Common myeloid progenitor, CD34-positive (primary cell): ENCODE measurements at regions not wholly inside any gene's neighbourhood (a gene's known extent, or its start where the extent isn't known, plus 50 kb on each side); places are given as distances from the start of the nearest gene placed in this dataset.

Experiments used
- CTCF ChIA-PET: fragments of 350-600 bp; sonication (Branson Sonifier 250); formaldehyde crosslinking; loops from one replicate; lab custom pipeline; 2021; ENCODE audit warnings: antibody characterized with exemption; lab: Charles Lee
- POLR2A ChIA-PET: fragments of 350-600 bp; sonication (Branson Sonifier 250); formaldehyde crosslinking; loops from one replicate; lab custom pipeline; 2021; ENCODE audit warnings: antibody characterized with exemption; lab: Charles Lee
- DNase-seq, 3 donors: peaks; one replicate each; pipeline versions ENCODE4 v3.0.0 to v3.0.0-alpha.2; 2013
- H3K27ac ChIP-seq, 2 experiments: 1 replicate in 1 of 2; 2 replicates in 1 of 2; pipeline ENCODE4 v1.7.0; 2013; ENCODE audit warnings: inconsistent platforms in 2 of 2, low read length in 2 of 2, mild to moderate bottlenecking in 2 of 2, low read depth in 1 of 2, moderate library complexity in 1 of 2; ENCODE audit not compliant: severe bottlenecking in 2 of 2, insufficient read depth in 1 of 2, poor library complexity in 1 of 2
- H3K27me3 ChIP-seq, 5 experiments: replicated peaks in 2 of 5; 1 replicate in 3 of 5; 2 replicates in 2 of 5; pipeline versions ENCODE4 v1.6.1 to v1.7.0; 2013; ENCODE audit warnings: low read length in 4 of 5, mild to moderate bottlenecking in 2 of 5, moderate library complexity in 2 of 5, inconsistent platforms in 1 of 5; ENCODE audit not compliant: insufficient read depth in 5 of 5, control insufficient read depth in 4 of 5
- H3K36me3 ChIP-seq, 4 experiments: 1 replicate in 2 of 4; 2 replicates in 2 of 4; pipeline versions ENCODE4 v1.6.1 to v1.7.0; 2013; ENCODE audit warnings: low read length in 3 of 4, control low read depth in 1 of 4, mild to moderate bottlenecking in 1 of 4; ENCODE audit not compliant: control insufficient read depth in 4 of 4, insufficient read depth in 4 of 4
- H3K4me1 ChIP-seq, 4 experiments: 1 replicate in 3 of 4; 2 replicates in 1 of 4; pipeline versions ENCODE4 v1.6.1 to v1.7.1; 2013; ENCODE audit warnings: low read length in 3 of 4, mild to moderate bottlenecking in 3 of 4, control low read depth in 1 of 4, inconsistent platforms in 1 of 4, moderate library complexity in 1 of 4; ENCODE audit not compliant: control insufficient read depth in 4 of 4, insufficient read depth in 4 of 4; ENCODE audit errors: control extremely low read depth in 1 of 4
- H3K4me3 ChIP-seq, 7 experiments: 1 replicate in 4 of 7; 2 replicates in 3 of 7; pipeline versions ENCODE4 v1.5.1 to v1.7.0; 2013; ENCODE audit warnings: mild to moderate bottlenecking in 7 of 7, low read length in 6 of 7, moderate library complexity in 6 of 7, inconsistent platforms in 2 of 7, low read depth in 2 of 7, control low read depth in 1 of 7; ENCODE audit not compliant: insufficient read depth in 4 of 7, control insufficient read depth in 1 of 7; ENCODE audit errors: extremely low read depth in 1 of 7
- H3K9me3 ChIP-seq, 5 experiments: 1 replicate in 4 of 5; 2 replicates in 1 of 5; pipeline versions ENCODE4 v1.6.1 to v1.7.1; 2013; ENCODE audit warnings: low read length in 4 of 5, mild to moderate bottlenecking in 2 of 5, inconsistent platforms in 1 of 5, low read depth in 1 of 5, moderate library complexity in 1 of 5; ENCODE audit not compliant: control insufficient read depth in 4 of 5, insufficient read depth in 2 of 5; ENCODE audit errors: control extremely low read depth in 1 of 5
- WGBS: methylation state at CpG from one replicate; pipeline ENCODE4 v1.1.5; 2013; ENCODE audit not compliant: insufficient coverage; 5-methylcytosine and 5-hydroxymethylcytosine counted together

- no peaks in the 10 kb centered on the region for H3K36me3 ChIP-seq
- no peaks in the 10 kb centered on the region for H3K4me1 ChIP-seq
- ChIA-PET POLR2A (no interaction called here), CTCF (no interaction called here)
- peaks cover 0 to 3% (median 0%) of the 10 kb centered on the region in 5 experiments for H3K9me3 ChIP-seq
- H3K27me3 ChIP-seq: no peaks in the 10 kb centered on the region
- 100% methylated on average over 1 of the region's 3 CpGs for WGBS
- H3K27ac ChIP-seq: no peak overlapping the region
- no peak for DNase-seq
- H3K4me3 ChIP-seq: no peak overlapping the region
Measured at GRCh38 chr2:221272729-221273128, 299.4 kb downstream of the EPHA4 start.

- DNase-seq: no peak
- H3K27me3 ChIP-seq: no peaks in the 10 kb centered on the region
- no peaks in the 10 kb centered on the region for H3K4me1 ChIP-seq
- H3K9me3 ChIP-seq: no peaks in the 10 kb centered on the region
- ChIA-PET POLR2A (no interaction called here), CTCF (no interaction called here)
- H3K4me3 ChIP-seq: no peak overlapping the region
- H3K27ac ChIP-seq: no peak overlapping the region
- WGBS: no CpG with 5 or more reads among the region's 1 CpG
- no peaks in the 10 kb centered on the region for H3K36me3 ChIP-seq
Measured at GRCh38 chr2:221276033-221276432, 296.1 kb downstream of the EPHA4 start.

GRCh38 chr2:221276601-221277000, 295.5 kb downstream of the EPHA4 start:
- POLR2A ChIA-PET: no interaction called here
- CTCF ChIA-PET: no interaction called here
- H3K27me3 ChIP-seq: no peaks in the 10 kb centered on the region
- no peak overlapping the region for H3K27ac ChIP-seq
- 100% methylated on average over 1 of the region's 2 CpGs for WGBS
- H3K4me1 ChIP-seq: no peaks in the 10 kb centered on the region
- H3K36me3 ChIP-seq: no peaks in the 10 kb centered on the region
- no peaks in the 10 kb centered on the region for H3K9me3 ChIP-seq
- H3K4me3 ChIP-seq: no peak overlapping the region
- no peak for DNase-seq

- peaks cover 2 to 10% (median 6%) of the 10 kb centered on the region in 4 experiments for H3K4me1 ChIP-seq
- 100% methylated on average over 3 of the region's 4 CpGs for WGBS
- CTCF ChIA-PET: no interaction called here
Measured at GRCh38 chr2:221282386-221282785, 289.7 kb downstream of the EPHA4 start.

GRCh38 chr2:221283896-221284545, 288.1 kb downstream of the EPHA4 start:
- Histone ChIP-seq H3K27me3 (no peaks in the 10 kb centered on the region), H3K27ac (no peak overlapping the region), H3K4me3 (peak overlapping the region in 1 of 7 experiments; percentile 1), H3K36me3 (no peaks in the 10 kb centered on the region), H3K9me3 (no peaks in the 10 kb centered on the region), H3K4me1 (peaks cover 2 to 10% (median 6%) of the 10 kb centered on the region in 4 experiments)
- no CpG with 5 or more reads among the region's 5 CpGs for WGBS
- peak; percentile 2 to 68 (median 60) for DNase-seq
- ChIA-PET POLR2A (no interaction called here), CTCF (no interaction called here)

More at GRCh38 chr2:221282386-221282785, 289.7 kb downstream of the EPHA4 start:
- H3K9me3 ChIP-seq: no peaks in the 10 kb centered on the region
- no peak for DNase-seq
- no peaks in the 10 kb centered on the region for H3K36me3 ChIP-seq
- H3K27me3 ChIP-seq: no peaks in the 10 kb centered on the region
- no peak overlapping the region for H3K4me3 ChIP-seq
- POLR2A ChIA-PET: no interaction called here
- H3K27ac ChIP-seq: no peak overlapping the region

- Histone ChIP-seq H3K4me1 (peaks cover 2 to 10% (median 6%) of the 10 kb centered on the region in 4 experiments), H3K36me3 (no peaks in the 10 kb centered on the region), H3K27ac (no peak overlapping the region), H3K9me3 (no peaks in the 10 kb centered on the region), H3K27me3 (no peaks in the 10 kb centered on the region), H3K4me3 (no peak overlapping the region)
- ChIA-PET CTCF (no interaction called here), POLR2A (no interaction called here)
- peak in 2 of 3 donors; percentile 4 to 15 for DNase-seq
- WGBS: no CpG with 5 or more reads among the region's 2 CpGs
Measured at GRCh38 chr2:221285148-221285547, 287.0 kb downstream of the EPHA4 start.

GRCh38 chr2:221286406-221286805, 285.7 kb downstream of the EPHA4 start:
- Histone ChIP-seq H3K4me1 (peaks cover 2 to 10% (median 6%) of the 10 kb centered on the region in 4 experiments), H3K4me3 (no peak overlapping the region), H3K36me3 (no peaks in the 10 kb centered on the region), H3K27ac (no peak overlapping the region), H3K9me3 (no peaks in the 10 kb centered on the region), H3K27me3 (no peaks in the 10 kb centered on the region)
- ChIA-PET CTCF (no interaction called here), POLR2A (no interaction called here)
- DNase-seq: no peak
